BE2C (cell line): ENCODE measurements at regions not wholly inside any gene's neighbourhood (a gene's known extent, or its start where the extent isn't known, plus 50 kb on each side); places are given as distances from the start of the nearest gene placed in this dataset.

Experiments
- DNase-seq: peaks from one replicate; pipeline ENCODE4 v3.0.0-alpha.2; 2020
- H3K27me3 ChIP-seq: fragments of 250-450 bp; sonication (Bioruptor Pico); 2 replicates; pipeline ENCODE4 v1.5.1; 2020; ENCODE audit warnings: mild to moderate bottlenecking
- H3K36me3 ChIP-seq: fragments of 250-450 bp; sonication (Bioruptor Pico); 2 replicates; pipeline ENCODE4 v1.5.1; 2020; ENCODE audit warnings: mild to moderate bottlenecking
- H3K4me1 ChIP-seq: fragments of 250-450 bp; sonication (Bioruptor Pico); 2 replicates; pipeline ENCODE4 v1.5.1; 2020
- H3K4me3 ChIP-seq: 2 replicates; pipeline ENCODE4 v1.5.1; 2011; ENCODE audit warnings: low read depth, low read length
- H3K9me3 ChIP-seq: fragments of 250-450 bp; sonication (Bioruptor Pico); 2 replicates; pipeline ENCODE4 v1.5.1; 2020
- TF ChIP-seq, protein P1 (sequence below): IDR thresholded peaks from 2 replicates; pipeline ENCODE4 v1.5.1; 2012; ENCODE audit warnings: mild to moderate bottlenecking, low read depth, low read length

DNA sequence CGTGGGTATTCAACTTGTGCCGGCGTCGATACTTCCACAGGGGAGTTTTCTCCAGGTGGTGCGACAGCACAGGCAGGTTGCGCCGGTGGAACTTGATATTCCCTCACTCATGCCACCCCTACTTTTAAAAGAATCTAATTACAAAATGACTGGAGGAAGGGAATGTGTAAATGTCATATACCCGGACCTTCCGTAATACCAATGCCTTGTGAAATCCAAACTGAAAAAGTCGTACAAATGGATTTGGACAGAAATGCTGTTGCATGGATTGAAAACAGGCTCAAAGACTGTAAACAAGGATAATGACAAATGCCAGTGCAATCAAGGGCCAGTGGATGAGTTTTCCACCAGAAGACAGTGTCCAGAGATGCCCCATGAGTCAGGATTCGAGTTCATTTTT lies 235.3 kb upstream of the USP25 start:
- Histone ChIP-seq H3K9me3 (no peaks in the 10 kb centered on the region), H3K4me3 (no peak overlapping the region), H3K36me3 (no peaks in the 10 kb centered on the region), H3K27me3 (no peaks in the 10 kb centered on the region), H3K4me1 (peaks cover 14% of the 10 kb centered on the region)
- TF ChIP-seq, protein P1, sequence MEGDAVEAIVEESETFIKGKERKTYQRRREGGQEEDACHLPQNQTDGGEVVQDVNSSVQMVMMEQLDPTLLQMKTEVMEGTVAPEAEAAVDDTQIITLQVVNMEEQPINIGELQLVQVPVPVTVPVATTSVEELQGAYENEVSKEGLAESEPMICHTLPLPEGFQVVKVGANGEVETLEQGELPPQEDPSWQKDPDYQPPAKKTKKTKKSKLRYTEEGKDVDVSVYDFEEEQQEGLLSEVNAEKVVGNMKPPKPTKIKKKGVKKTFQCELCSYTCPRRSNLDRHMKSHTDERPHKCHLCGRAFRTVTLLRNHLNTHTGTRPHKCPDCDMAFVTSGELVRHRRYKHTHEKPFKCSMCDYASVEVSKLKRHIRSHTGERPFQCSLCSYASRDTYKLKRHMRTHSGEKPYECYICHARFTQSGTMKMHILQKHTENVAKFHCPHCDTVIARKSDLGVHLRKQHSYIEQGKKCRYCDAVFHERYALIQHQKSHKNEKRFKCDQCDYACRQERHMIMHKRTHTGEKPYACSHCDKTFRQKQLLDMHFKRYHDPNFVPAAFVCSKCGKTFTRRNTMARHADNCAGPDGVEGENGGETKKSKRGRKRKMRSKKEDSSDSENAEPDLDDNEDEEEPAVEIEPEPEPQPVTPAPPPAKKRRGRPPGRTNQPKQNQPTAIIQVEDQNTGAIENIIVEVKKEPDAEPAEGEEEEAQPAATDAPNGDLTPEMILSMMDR: no peak
- DNase-seq: no peak

DNA sequence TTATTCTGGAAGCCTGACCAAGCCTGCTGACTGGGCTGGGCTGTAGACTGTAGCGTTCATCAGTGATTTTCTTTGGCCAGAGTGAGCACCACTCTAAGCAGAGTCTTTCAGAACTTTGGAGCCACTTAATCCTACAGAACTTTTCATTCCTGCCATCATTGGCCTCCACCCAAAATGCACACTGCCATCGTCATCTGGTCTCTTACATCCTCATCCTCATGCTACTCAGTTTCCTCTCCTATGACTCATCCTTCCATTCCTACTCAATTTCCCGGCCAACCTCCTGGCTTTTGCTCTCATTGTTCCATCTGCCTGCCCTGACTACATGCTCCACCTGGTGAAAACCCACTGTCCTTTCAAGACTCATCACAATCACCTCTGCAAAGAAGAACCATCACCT lies 233.8 kb upstream of the USP25 start:
- H3K36me3 ChIP-seq: no peaks in the 10 kb centered on the region
- H3K4me1 ChIP-seq: peaks cover 14% of the 10 kb centered on the region
- peak; percentile 26 for DNase-seq
- H3K4me3 ChIP-seq: no peak overlapping the region
- TF ChIP-seq, protein P1: no peak; the same call in 1 of the 2 replicates
- H3K9me3 ChIP-seq: no peaks in the 10 kb centered on the region
- H3K27me3 ChIP-seq: no peaks in the 10 kb centered on the region

DNA sequence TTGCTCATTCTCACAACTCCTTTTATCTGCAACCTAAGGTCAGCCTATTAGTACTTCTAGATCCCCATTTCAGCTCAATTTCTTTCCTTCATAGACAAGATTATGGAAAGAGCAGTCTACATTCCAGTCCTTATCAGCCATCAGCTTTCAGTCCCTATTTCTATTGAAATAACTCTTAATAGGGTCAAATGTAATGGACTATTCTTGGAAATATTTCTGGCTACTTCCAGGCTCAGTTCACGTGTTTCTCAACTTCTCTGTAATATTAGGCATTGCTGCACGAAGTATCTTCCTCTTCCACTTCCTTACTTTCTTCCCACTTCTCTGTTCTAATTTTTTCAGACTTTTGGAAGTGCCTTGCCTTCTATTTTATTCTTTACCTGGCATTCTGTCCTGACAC lies 232.9 kb upstream of the USP25 start:
- no peak overlapping the region for H3K4me3 ChIP-seq
- H3K9me3 ChIP-seq: no peaks in the 10 kb centered on the region
- no peaks in the 10 kb centered on the region for H3K27me3 ChIP-seq
- no peaks in the 10 kb centered on the region for H3K36me3 ChIP-seq
- H3K4me1 ChIP-seq: peaks cover 14% of the 10 kb centered on the region
- TF ChIP-seq, protein P1: no peak
- no peak for DNase-seq

DNA sequence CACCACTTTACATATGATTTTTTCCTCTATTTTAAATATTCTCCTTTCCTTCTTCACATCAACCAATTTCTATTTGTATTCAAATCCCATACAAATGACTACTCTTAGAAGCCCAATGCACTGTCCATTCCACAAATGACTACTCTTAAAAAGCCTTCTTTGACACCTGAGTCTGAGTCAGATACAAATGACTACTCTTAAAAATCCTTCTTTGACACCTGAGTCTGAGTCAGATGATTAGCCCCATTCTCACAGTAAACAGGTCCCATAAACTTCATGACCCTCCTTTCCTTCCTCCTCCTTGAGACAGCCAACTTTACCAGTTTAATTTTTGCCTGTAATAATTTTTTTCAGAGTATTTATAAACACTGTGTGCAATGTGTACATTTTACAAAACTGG lies 231.3 kb upstream of the USP25 start:
- no peaks in the 10 kb centered on the region for H3K27me3 ChIP-seq
- H3K4me1 ChIP-seq: peaks cover 14% of the 10 kb centered on the region
- TF ChIP-seq, protein P1: no peak
- DNase-seq: no peak
- H3K4me3 ChIP-seq: no peak overlapping the region
- H3K9me3 ChIP-seq: no peaks in the 10 kb centered on the region
- no peaks in the 10 kb centered on the region for H3K36me3 ChIP-seq

DNA sequence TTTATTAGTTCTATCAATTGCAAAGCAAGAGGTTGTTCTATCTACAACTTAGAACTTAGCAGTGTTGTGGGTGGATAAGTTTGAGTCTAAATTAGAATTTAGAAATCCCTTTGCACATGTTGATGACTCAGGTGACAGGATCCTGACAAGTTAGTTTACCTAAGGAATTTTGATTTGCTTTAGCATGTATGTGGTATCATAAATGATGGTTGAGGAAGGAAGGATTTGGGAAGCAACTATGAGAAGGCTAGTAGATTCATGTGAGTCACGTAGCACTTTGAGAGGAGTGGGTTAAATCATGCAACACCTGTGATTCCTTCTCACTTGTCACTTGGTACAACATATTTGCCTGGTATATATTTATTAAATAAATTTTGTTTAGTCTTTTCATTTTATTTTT lies 223.7 kb upstream of the USP25 start:
- no peak for DNase-seq

DNA sequence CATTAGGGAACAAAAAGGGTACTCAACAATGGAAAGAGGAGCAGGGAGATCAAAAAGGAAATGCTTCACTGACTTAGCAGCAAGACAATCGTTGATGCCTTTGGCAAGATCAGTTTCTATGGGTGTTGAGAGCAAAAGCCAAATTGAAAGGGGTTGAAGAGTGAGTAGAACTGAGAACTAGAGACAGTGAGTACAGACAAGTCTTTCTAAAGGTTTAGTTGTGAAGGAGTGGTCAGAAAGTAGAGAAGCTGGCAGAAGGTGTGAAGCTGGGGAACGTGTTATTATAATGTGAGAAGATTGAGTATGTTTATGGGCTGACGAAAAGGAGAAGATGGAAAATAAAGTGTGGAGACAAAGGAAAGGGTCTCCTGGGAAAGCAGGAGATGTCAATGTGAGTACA lies 221.2 kb upstream of the USP25 start:
- no peaks in the 10 kb centered on the region for H3K36me3 ChIP-seq
- no peaks in the 10 kb centered on the region for H3K27me3 ChIP-seq
- no peak for DNase-seq
- TF ChIP-seq, protein P1: no peak
- no peaks in the 10 kb centered on the region for H3K9me3 ChIP-seq
- H3K4me3 ChIP-seq: no peak overlapping the region
- no peaks in the 10 kb centered on the region for H3K4me1 ChIP-seq

More for the DNA sequence above, 223.7 kb upstream of the USP25 start:
- Histone ChIP-seq H3K4me3 (no peak overlapping the region), H3K9me3 (no peaks in the 10 kb centered on the region), H3K4me1 (no peaks in the 10 kb centered on the region), H3K36me3 (no peaks in the 10 kb centered on the region), H3K27me3 (no peaks in the 10 kb centered on the region)
- TF ChIP-seq, protein P1: no peak
